GM12878 (cell line): ENCODE measurements at regions not wholly inside any gene's neighbourhood (a gene's known extent, or its start where the extent isn't known, plus 50 kb on each side); places are given as distances from the start of the nearest gene placed in this dataset.

ENCODE experiments used
- BRCA1 ChIP-seq: IDR thresholded peaks from 2 replicates; pipeline ENCODE4 v1.6.1; 2011; ENCODE audit warnings: low read depth, low read length, improper control_type of control experiment
- LARP7 ChIP-seq: fragments of 450-650 bp; IDR thresholded peaks from 2 replicates; pipeline ENCODE4 v1.6.1; 2017; ENCODE audit warnings: mild to moderate bottlenecking
- POLR2A ChIP-seq: IDR thresholded peaks from 2 replicates; pipeline ENCODE4 v1.6.1; 2011; ENCODE audit warnings: low read depth, mild to moderate bottlenecking, low read length
- SREBF2 ChIP-seq: IDR thresholded peaks from 2 replicates; pipeline ENCODE4 v1.6.1; 2012; ENCODE audit warnings: mild to moderate bottlenecking, low read length
- TAF1 ChIP-seq: IDR thresholded peaks from 2 replicates; pipeline ENCODE4 v1.6.1; 2011; ENCODE audit warnings: mild to moderate bottlenecking, low read depth, low read length, borderline replicate concordance
- YY1 ChIP-seq: IDR thresholded peaks from 2 replicates; pipeline ENCODE4 v1.6.1; 2011; ENCODE audit warnings: low read depth, mild to moderate bottlenecking, low read length
- TF ChIP-seq, protein P1 (sequence below): fragments of 450-650 bp; IDR thresholded peaks from 2 replicates; pipeline ENCODE4 v1.6.1; 2017; ENCODE audit warnings: borderline replicate concordance

DNA sequence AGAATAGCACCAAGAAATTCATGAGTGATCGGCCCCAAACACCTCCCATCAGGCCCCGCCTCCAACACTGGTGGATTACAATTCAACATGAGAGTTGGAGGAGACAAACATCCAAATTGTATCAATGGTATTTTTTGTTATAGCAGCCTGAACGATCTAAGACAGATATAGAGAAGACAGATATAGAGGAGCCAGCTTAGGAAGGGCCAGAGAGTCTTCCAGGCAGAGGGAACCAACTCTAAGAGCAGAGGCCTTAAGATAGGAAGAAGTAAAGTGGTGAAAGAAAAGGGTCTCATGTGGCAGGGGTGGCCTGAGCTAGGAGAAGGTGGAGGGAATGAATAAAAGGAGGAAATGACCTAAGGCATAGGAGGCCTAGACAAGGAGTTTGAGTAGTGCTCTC lies 158.8 kb upstream of the TBL1XR1 start:
- TF ChIP-seq POLR2A = no peak
- TF ChIP-seq LARP7 = no peak
- TF ChIP-seq TAF1 = no peak
- TF ChIP-seq, protein P1, sequence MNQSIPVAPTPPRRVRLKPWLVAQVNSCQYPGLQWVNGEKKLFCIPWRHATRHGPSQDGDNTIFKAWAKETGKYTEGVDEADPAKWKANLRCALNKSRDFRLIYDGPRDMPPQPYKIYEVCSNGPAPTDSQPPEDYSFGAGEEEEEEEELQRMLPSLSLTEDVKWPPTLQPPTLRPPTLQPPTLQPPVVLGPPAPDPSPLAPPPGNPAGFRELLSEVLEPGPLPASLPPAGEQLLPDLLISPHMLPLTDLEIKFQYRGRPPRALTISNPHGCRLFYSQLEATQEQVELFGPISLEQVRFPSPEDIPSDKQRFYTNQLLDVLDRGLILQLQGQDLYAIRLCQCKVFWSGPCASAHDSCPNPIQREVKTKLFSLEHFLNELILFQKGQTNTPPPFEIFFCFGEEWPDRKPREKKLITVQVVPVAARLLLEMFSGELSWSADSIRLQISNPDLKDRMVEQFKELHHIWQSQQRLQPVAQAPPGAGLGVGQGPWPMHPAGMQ = no peak
- no peak for TF ChIP-seq BRCA1
- no peak for TF ChIP-seq SREBF2
- no peak for TF ChIP-seq YY1
